ENCODE measurements at regions not wholly inside any gene's neighbourhood (a gene's known extent, or its start where the extent isn't known, plus 50 kb on each side); places are given as distances from the start of the nearest gene placed in this dataset.
"Not testable (repeated sequence)": the region's sequence is repeated elsewhere in the genome, so short reads cannot be mapped to it uniquely, and the experiment has no call there.

- Histone ChIP-seq H4K20me1 (ENCODE audit: low read depth, low read length) (no peaks in the 10 kb centered on the region), H3F3A (ENCODE audit: insufficient read depth) (no peaks in the 10 kb centered on the region), H3K4me2 (ENCODE audit: low read depth, low read length, poor library complexity, severe bottlenecking) (no peak overlapping the region), H3K9me2 (replicated peaks; ENCODE audit: insufficient read depth, low read length) (no peaks in the 10 kb centered on the region), H3K4me3 (ENCODE audit: insufficient read depth, low read length, poor library complexity, severe bottlenecking) (no peak overlapping the region), H3K36me3 (ENCODE audit: low read length) (no peaks in the 10 kb centered on the region), H3K27ac (ENCODE audit: low read depth, low read length) (no peak overlapping the region), H3K9me3 (ENCODE audit: insufficient read depth, low read length) (no peaks in the 10 kb centered on the region), H3K27me3 (ENCODE audit: low read length) (no peaks in the 10 kb centered on the region), H2AFZ (ENCODE audit: low read depth, low read length, severe bottlenecking) (no peak overlapping the region), H3K9ac (ENCODE audit: low read length) (no peak overlapping the region), H3K79me2 (ENCODE audit: insufficient read depth, low read length) (no peaks in the 10 kb centered on the region)
- TF ChIP-seq CTCF (IDR thresholded peaks at IDR 0.05; ENCODE audit: insufficient read depth, low read length, poor library complexity, severe bottlenecking) (no peak), EZH2phosphoT487 (conservative IDR thresholded peaks at IDR 0.05; ENCODE audit: low read length) (no peak)
Measured at GRCh38 chr3:81816473-81817250, 55.2 kb upstream of the GBE1 start.

GRCh38 chr3:81812098-81812497 is 50.7 kb upstream of the GBE1 start:
- H3K9ac ChIP-seq (ENCODE audit: low read length); H3K4me2 ChIP-seq (ENCODE audit: low read depth, low read length, poor library complexity, severe bottlenecking); H2AFZ ChIP-seq (ENCODE audit: low read depth, low read length, severe bottlenecking); H3K36me3 ChIP-seq (ENCODE audit: low read length); H4K20me1 ChIP-seq (ENCODE audit: low read depth, low read length); H3K9me2 ChIP-seq (replicated peaks; ENCODE audit: insufficient read depth, low read length); H3K27ac ChIP-seq (ENCODE audit: low read depth, low read length); H3K79me2 ChIP-seq (ENCODE audit: insufficient read depth, low read length); H3F3A ChIP-seq (ENCODE audit: insufficient read depth); H3K4me3 ChIP-seq (ENCODE audit: insufficient read depth, low read length, poor library complexity, severe bottlenecking); H3K9me3 ChIP-seq (ENCODE audit: insufficient read depth, low read length); H3K27me3 ChIP-seq (ENCODE audit: low read length): not testable (repeated sequence)

Data from SU-DHL-6 (cell line).